Prostate gland (tissue), 2 donors: ENCODE measurements at regions not wholly inside any gene's neighbourhood (a gene's known extent, or its start where the extent isn't known, plus 50 kb on each side); places are given as distances from the start of the nearest gene placed in this dataset.

ENCODE experiments used
- DNase-seq: peaks from one replicate; pipeline ENCODE4 v3.0.0-alpha.2; 2019; ENCODE audit warnings: low spot score
- H3K27ac ChIP-seq, 2 donors: fragments of 200-600 bp; sonication (generic); 2 replicates each; pipeline ENCODE4 v1.5.1; 2017 to 2019
- H3K27me3 ChIP-seq: fragments of 200-600 bp; sonication (generic); replicated peaks from 2 replicates; pipeline ENCODE4 v1.5.1; 2019; ENCODE audit not compliant: insufficient read depth
- H3K36me3 ChIP-seq, 2 donors: fragments of 200-600 bp; sonication (generic); 1 replicate in 1 of 2; 2 replicates in 1 of 2; pipeline versions ENCODE4 v1.5.1 to v1.8.1; 2017 to 2019
- H3K4me1 ChIP-seq: fragments of 200-600 bp; sonication (generic); replicated peaks from 2 replicates; pipeline ENCODE4 v1.5.1; 2019
- H3K4me3 ChIP-seq, 2 donors: fragments of 200-600 bp; sonication (generic); 2 replicates each; pipeline ENCODE4 v1.5.1; 2017 to 2019
- H3K9me3 ChIP-seq: fragments of 200-600 bp; sonication (generic); 2 replicates; pipeline ENCODE4 v1.5.1; 2017
- CTCF ChIP-seq, 4 experiments: fragments of 200-600 bp in 2 of 4; fragments of 450-650 bp in 2 of 4; sonication (generic) in 2 of 4; IDR thresholded peaks; 1 replicate in 3 of 4; 2 replicates in 1 of 4; pipeline ENCODE4 v1.5.1; 2016 to 2019; ENCODE audit warnings: antibody characterized with exemption in 4 of 4, mild to moderate bottlenecking in 2 of 4, moderate library complexity in 2 of 4
- POLR2A ChIP-seq: fragments of 450-650 bp; IDR thresholded peaks from one replicate; pipeline ENCODE4 v1.6.1; 2016; ENCODE audit warnings: antibody characterized with exemption, mild to moderate bottlenecking
- POLR2AphosphoS5 ChIP-seq: sonication (generic); formaldehyde crosslinking; IDR thresholded peaks from one replicate; pipeline ENCODE4 v1.6.1; 2017; ENCODE audit warnings: antibody characterized with exemption
- WGBS: methylation state at CpG from one replicate; pipeline ENCODE4 v1.1.5; 2018; 5-methylcytosine and 5-hydroxymethylcytosine counted together
- intact Hi-C: fragments of 100-400 bp; cut with DNase I; formaldehyde crosslinking; loops from one replicate; pipeline ENCODE4 v1.14.2; 2022

GRCh38 chr6:4395386-4395785 lies 260.0 kb upstream of the ECI2 start:
- H3K36me3 ChIP-seq, result no peaks in the 10 kb centered on the region

GRCh38 chr6:4394786-4395185 lies 259.4 kb upstream of the ECI2 start:
- TF ChIP-seq POLR2AphosphoS5 (no peak), POLR2A (no peak), CTCF (IDR thresholded peaks at IDR 0.05) (no peak)
- no peaks in the 10 kb centered on the region for H3K9me3 ChIP-seq
- 29% methylated on average over 4 of the region's 4 CpGs for WGBS
- DNase-seq, result no peak
- no peaks in the 10 kb centered on the region for H3K4me1 ChIP-seq
- H3K36me3 ChIP-seq, result no peaks in the 10 kb centered on the region
- no peaks in the 10 kb centered on the region for H3K27me3 ChIP-seq
- intact Hi-C loops, result no loop called here
- no peak overlapping the region for H3K4me3 ChIP-seq
- no peak overlapping the region for H3K27ac ChIP-seq

More at GRCh38 chr6:4395386-4395785, 260.0 kb upstream of the ECI2 start:
- Histone ChIP-seq H3K9me3 (no peaks in the 10 kb centered on the region), H3K27ac (no peak overlapping the region), H3K4me3 (no peak overlapping the region), H3K27me3 (no peaks in the 10 kb centered on the region), H3K4me1 (no peaks in the 10 kb centered on the region)
- no peak for TF ChIP-seq CTCF (IDR thresholded peaks at IDR 0.05)
- no peak for TF ChIP-seq POLR2A
- no peak for TF ChIP-seq POLR2AphosphoS5
- DNase-seq, result no peak
- 74% methylated on average over 1 of the region's 1 CpG for WGBS
- intact Hi-C loops, result no loop called here

- WGBS, result 55% methylated on average over 8 of the region's 8 CpGs
- Histone ChIP-seq H3K4me1 (no peaks in the 10 kb centered on the region), H3K9me3 (no peaks in the 10 kb centered on the region), H3K36me3 (no peaks in the 10 kb centered on the region), H3K4me3 (no peak overlapping the region), H3K27me3 (no peaks in the 10 kb centered on the region), H3K27ac (no peak overlapping the region)
- DNase-seq, result no peak
- TF ChIP-seq POLR2AphosphoS5 (no peak), CTCF (IDR thresholded peaks at IDR 0.05) (no peak), POLR2A (no peak)
- intact Hi-C loops, result no loop called here
These were observed 253.3 kb upstream of the ECI2 start for GRCh38 chr6:4388675-4389074.

GRCh38 chr6:4384656-4385055 lies 249.3 kb upstream of the ECI2 start:
- Histone ChIP-seq H3K4me3 (no peak overlapping the region), H3K9me3 (no peaks in the 10 kb centered on the region), H3K36me3 (no peaks in the 10 kb centered on the region), H3K4me1 (no peaks in the 10 kb centered on the region), H3K27ac (no peak overlapping the region), H3K27me3 (no peaks in the 10 kb centered on the region)
- DNase-seq, result no peak
- TF ChIP-seq CTCF (IDR thresholded peaks at IDR 0.05) (no peak), POLR2AphosphoS5 (no peak), POLR2A (no peak)
- WGBS, result 94% methylated on average over 6 of the region's 6 CpGs
- intact Hi-C loops, result no loop called here

GRCh38 chr6:4383910-4384638 lies 248.7 kb upstream of the ECI2 start:
- Histone ChIP-seq H3K27ac (no peak overlapping the region), H3K9me3 (no peaks in the 10 kb centered on the region), H3K36me3 (no peaks in the 10 kb centered on the region), H3K27me3 (no peaks in the 10 kb centered on the region), H3K4me1 (no peaks in the 10 kb centered on the region), H3K4me3 (no peak overlapping the region)
- TF ChIP-seq CTCF (IDR thresholded peaks at IDR 0.05) (no peak), POLR2A (no peak), POLR2AphosphoS5 (no peak)
- 86% methylated on average over 11 of the region's 11 CpGs for WGBS
- no peak for DNase-seq
- intact Hi-C loops, result no loop called here
